H9 (cell line): ENCODE measurements at regions not wholly inside any gene's neighbourhood (a gene's known extent, or its start where the extent isn't known, plus 50 kb on each side); places are given as distances from the start of the nearest gene placed in this dataset.

ENCODE experiments used
- DNase-seq: peaks from one replicate; pipeline ENCODE4 v3.0.0-alpha.2; 2017
- H2AFZ ChIP-seq: one replicate; pipeline ENCODE4 v1.6.1; 2013; ENCODE audit warnings: mild to moderate bottlenecking, low read length, control low read depth, moderate library complexity
- H2AK5ac ChIP-seq: 2 replicates; pipeline ENCODE4 v1.6.1; 2013; ENCODE audit warnings: low read length, control low read depth, mixed read lengths; ENCODE audit not compliant: insufficient read length
- H2BK120ac ChIP-seq: one replicate; pipeline ENCODE4 v1.6.1; 2013; ENCODE audit warnings: low read depth, mild to moderate bottlenecking, low read length, control low read depth, inconsistent platforms; ENCODE audit not compliant: poor library complexity, severe bottlenecking
- H2BK12ac ChIP-seq: 2 replicates; pipeline ENCODE4 v1.6.1; 2013; ENCODE audit warnings: low read length, control low read depth, mixed read lengths, low read depth; ENCODE audit not compliant: insufficient read length
- H2BK15ac ChIP-seq: 2 replicates; pipeline ENCODE4 v1.6.1; 2013; ENCODE audit warnings: low read depth, low read length, control low read depth
- H2BK20ac ChIP-seq: one replicate; pipeline ENCODE4 v1.6.1; 2013; ENCODE audit warnings: low read depth, mild to moderate bottlenecking, low read length, control low read depth, inconsistent platforms; ENCODE audit not compliant: poor library complexity, severe bottlenecking
- H2BK5ac ChIP-seq: 2 replicates; pipeline ENCODE4 v1.6.1; 2013; ENCODE audit warnings: low read length, control low read depth, mixed read lengths; ENCODE audit not compliant: insufficient read length
- H3K14ac ChIP-seq: 2 replicates; pipeline ENCODE4 v1.6.1; 2013; ENCODE audit warnings: low read length, control low read depth; ENCODE audit not compliant: insufficient read depth
- H3K18ac ChIP-seq: 2 replicates; pipeline ENCODE4 v1.6.1; 2013; ENCODE audit warnings: low read depth, mild to moderate bottlenecking, mixed read lengths, low read length, control low read depth; ENCODE audit not compliant: insufficient read length
- H3K23ac ChIP-seq: 2 replicates; pipeline ENCODE4 v1.6.1; 2013; ENCODE audit warnings: low read length, control low read depth, mixed read lengths, low read depth; ENCODE audit not compliant: insufficient read length
- H3K23me2 ChIP-seq: 2 replicates; pipeline ENCODE4 v1.6.1; 2013; ENCODE audit warnings: low read depth, mild to moderate bottlenecking, mixed read lengths, low read length, control low read depth; ENCODE audit not compliant: insufficient read length, poor library complexity, severe bottlenecking
- H3K27ac ChIP-seq: 2 replicates; pipeline ENCODE4 v1.5.1; 2013; ENCODE audit warnings: low read length, control low read depth, mixed read lengths, low read depth; ENCODE audit not compliant: insufficient read length
- H3K27me3 ChIP-seq: 2 replicates; pipeline ENCODE4 v1.6.1; 2013; ENCODE audit warnings: low read length, control low read depth, inconsistent platforms; ENCODE audit not compliant: insufficient read depth
- H3K4ac ChIP-seq: 2 replicates; pipeline ENCODE4 v1.6.1; 2013; ENCODE audit warnings: low read depth, mild to moderate bottlenecking, control low read depth, inconsistent platforms, low read length, moderate library complexity
- H3K4me1 ChIP-seq: 2 replicates; pipeline ENCODE4 v1.6.1; 2013; ENCODE audit warnings: low read length, control low read depth, inconsistent platforms; ENCODE audit not compliant: insufficient read depth
- H3K4me2 ChIP-seq: 2 replicates; pipeline ENCODE4 v1.6.1; 2013; ENCODE audit warnings: low read length, control low read depth, mixed read lengths; ENCODE audit not compliant: insufficient read length, insufficient read depth
- H3K56ac ChIP-seq: 2 replicates; pipeline ENCODE4 v1.6.1; 2013; ENCODE audit warnings: low read depth, mild to moderate bottlenecking, mixed read lengths, low read length, control low read depth; ENCODE audit not compliant: insufficient read length
- H3K79me1 ChIP-seq: 2 replicates; pipeline ENCODE4 v1.6.1; 2013; ENCODE audit warnings: low read depth, mild to moderate bottlenecking, moderate library complexity, low read length, control low read depth, inconsistent platforms; ENCODE audit not compliant: insufficient read depth, poor library complexity, severe bottlenecking
- H3K79me2 ChIP-seq: 2 replicates; pipeline ENCODE4 v1.6.1; 2013; ENCODE audit warnings: low read length, control low read depth, inconsistent platforms; ENCODE audit not compliant: insufficient read depth
- H3K9ac ChIP-seq: 2 replicates; pipeline ENCODE4 v1.6.1; 2013; ENCODE audit warnings: low read length, control low read depth, mixed read lengths; ENCODE audit not compliant: insufficient read length; ENCODE audit errors: extremely low read depth
- H3K9me3 ChIP-seq: one replicate; pipeline ENCODE4 v1.6.1; 2013; ENCODE audit warnings: low read depth, low read length, inconsistent platforms; ENCODE audit not compliant: control insufficient read depth
- H3T11ph ChIP-seq: one replicate; pipeline ENCODE4 v1.6.1; 2013; ENCODE audit warnings: mild to moderate bottlenecking, low read length, control low read depth, inconsistent platforms
- H4K20me1 ChIP-seq: one replicate; pipeline ENCODE4 v1.6.1; 2013; ENCODE audit not compliant: control insufficient read depth, insufficient read length, insufficient read depth
- H4K5ac ChIP-seq: 2 replicates; pipeline ENCODE4 v1.6.1; 2013; ENCODE audit warnings: low read depth, mild to moderate bottlenecking, mixed read lengths, low read length, control low read depth; ENCODE audit not compliant: insufficient read length
- H4K8ac ChIP-seq: replicated peaks from 2 replicates; pipeline ENCODE4 v1.6.1; 2013; ENCODE audit warnings: low read length, control low read depth, mixed read lengths, low read depth; ENCODE audit not compliant: insufficient read length
- H4K91ac ChIP-seq: 2 replicates; pipeline ENCODE4 v1.6.1; 2013; ENCODE audit warnings: low read depth, mild to moderate bottlenecking, moderate library complexity, mixed read lengths, low read length, control low read depth; ENCODE audit not compliant: insufficient read length
- H3K27ac Mint-ChIP-seq, 3 experiments: 2 replicates in 2 of 3; 3 replicates in 1 of 3; pipeline ENCODE4 v1.8.0; 2020 to 2021; ENCODE audit warnings: mixed read lengths in 3 of 3, mild to moderate bottlenecking in 1 of 3, moderate library complexity in 1 of 3
- H3K27me3 Mint-ChIP-seq: 2 replicates; pipeline ENCODE4 v1.8.0; 2021; ENCODE audit warnings: low read depth, mild to moderate bottlenecking, moderate library complexity, mixed read lengths
- H3K36me3 Mint-ChIP-seq, 3 experiments: 2 replicates in 2 of 3; 3 replicates in 1 of 3; pipeline ENCODE4 v1.8.0; 2020 to 2021; ENCODE audit warnings: low read depth in 3 of 3, mixed read lengths in 3 of 3; ENCODE audit not compliant: insufficient read depth in 1 of 3
- H3K4me1 Mint-ChIP-seq, 2 experiments: 2 replicates each; pipeline ENCODE4 v1.8.0; 2020; ENCODE audit warnings: mixed read lengths in 2 of 2
- H3K4me3 Mint-ChIP-seq, 2 experiments: 2 replicates in 1 of 2; 3 replicates in 1 of 2; pipeline ENCODE4 v1.8.0; 2020 to 2021; ENCODE audit warnings: mild to moderate bottlenecking in 2 of 2, mixed read lengths in 2 of 2, moderate library complexity in 1 of 2
- H3K9me3 Mint-ChIP-seq, 2 experiments: 2 replicates in 1 of 2; 3 replicates in 1 of 2; pipeline ENCODE4 v1.8.0; 2020; ENCODE audit warnings: mild to moderate bottlenecking in 2 of 2, mixed read lengths in 2 of 2, moderate library complexity in 1 of 2
- CTCF ChIP-seq: fragments of 200-600 bp; sonication (generic); conservative IDR thresholded peaks from 3 replicates; pipeline ENCODE4 v1.8.0; 2021; ENCODE audit warnings: antibody characterized with exemption, mild to moderate bottlenecking
- WGBS: extraction: QIAGEN DNeasy Blood & Tissue Kit; methylation state at CpG from one replicate; pipeline ENCODE4 v1.1.7; 2013; ENCODE audit warnings: missing lambda C conversion rate, low lambda C conversion rate, mixed read lengths; ENCODE audit not compliant: insufficient read length; ENCODE audit errors: extremely low coverage; 5-methylcytosine and 5-hydroxymethylcytosine counted together

- H3K36me3 Mint-ChIP-seq, result peaks cover 0 to 4% (median 0%) of the 10 kb centered on the region in 3 experiments; a peak in 2 of 7 replicates
- Histone ChIP-seq H3K23me2 (no peaks in the 10 kb centered on the region), H3K4me1 (peaks cover 2% of the 10 kb centered on the region; the same call in 1 of the 2 replicates), H2BK120ac (no peak overlapping the region), H4K20me1 (no peaks in the 10 kb centered on the region), H3K79me2 (no peaks in the 10 kb centered on the region), H3K23ac (no peak overlapping the region), H3K18ac (no peak overlapping the region), H4K91ac (no peak overlapping the region), H2BK5ac (no peak overlapping the region), H2AFZ (peak overlapping the region; percentile 70), H3K27ac (no peak overlapping the region), H3T11ph (no peak overlapping the region), H4K8ac (no peak overlapping the region), H2AK5ac (no peak overlapping the region), H3K9ac (no peak overlapping the region), H3K79me1 (no peaks in the 10 kb centered on the region), H2BK15ac (no peak overlapping the region), H3K14ac (no peak overlapping the region; the same call in 1 of the 2 replicates), H4K5ac (peak overlapping the region; percentile 20), H3K56ac (no peak overlapping the region), H3K27me3 (no peaks in the 10 kb centered on the region), H2BK20ac (no peak overlapping the region), H2BK12ac (no peak overlapping the region), H3K9me3 (no peaks in the 10 kb centered on the region), H3K4ac (no peak overlapping the region), H3K4me2 (no peak overlapping the region)
- no CpG with 5 or more reads among the region's 4 CpGs for WGBS
- DNase-seq, result peak; percentile 67
- no peak for TF ChIP-seq CTCF
- no peak overlapping the region for H3K27ac Mint-ChIP-seq
- H3K27me3 Mint-ChIP-seq, result no peaks in the 10 kb centered on the region; the same call in none of the 2 replicates
- H3K4me1 Mint-ChIP-seq, result peaks cover 5 to 6% of the 10 kb centered on the region in 2 experiments
- H3K9me3 Mint-ChIP-seq, result peaks cover 11 to 18% of the 10 kb centered on the region in 2 experiments; a peak in 4 of 5 replicates
- no peak overlapping the region; a peak in 1 of 5 replicates for H3K4me3 Mint-ChIP-seq
Measured at GRCh38 chr7:91759205-91759863, 121.2 kb downstream of the MTERF1 start.
